NT2/D1 (cell line): ENCODE measurements at regions not wholly inside any gene's neighbourhood (a gene's known extent, or its start where the extent isn't known, plus 50 kb on each side); places are given as distances from the start of the nearest gene placed in this dataset.
"Not testable (repeated sequence)": the region's sequence is repeated elsewhere in the genome, so short reads cannot be mapped to it uniquely, and the experiment has no call there.

Experiments used
- SUZ12 ChIP-seq: IDR thresholded peaks from 2 replicates; pipeline ENCODE4 v1.6.1; 2011; ENCODE audit not compliant: insufficient read length, insufficient read depth; ENCODE audit errors: extremely low read depth
- YY1 ChIP-seq: IDR thresholded peaks from 2 replicates; pipeline ENCODE4 v1.6.1; 2011; ENCODE audit not compliant: insufficient read length, insufficient read depth
- ZNF274 ChIP-seq: IDR thresholded peaks from 2 replicates; pipeline ENCODE4 v1.6.1; 2011; ENCODE audit warnings: mild to moderate bottlenecking, low read depth, low read length

- TF ChIP-seq ZNF274, YY1, SUZ12: not testable (repeated sequence)
Observed at GRCh38 chr15:56791521-56791920, 58.2 kb upstream of the ZNF280D start.
